Activated CD8-positive, alpha-beta T cell treated with anti-CD3 and anti-CD28 coated beads for 36 hours (primary cell): ENCODE measurements at regions not wholly inside any gene's neighbourhood (a gene's known extent, or its start where the extent isn't known, plus 50 kb on each side); places are given as distances from the start of the nearest gene placed in this dataset.
"Not testable (repeated sequence)": the region's sequence is repeated elsewhere in the genome, so short reads cannot be mapped to it uniquely, and the experiment has no call there.

Source experiments
- ATAC-seq: fragments of 200-7000 bp; cut with Tn5 transposase; one replicate; pipeline ENCODE4 v1.10.0; 2021; ENCODE audit warnings: mild to moderate bottlenecking, moderate library complexity
- CTCF ChIA-PET: fragments of 350-600 bp; sonication (Branson Sonifier 250); formaldehyde crosslinking; loops from one replicate; lab custom pipeline; 2021; ENCODE audit warnings: antibody characterized with exemption; lab: Charles Lee
- POLR2A ChIA-PET: fragments of 350-600 bp; sonication (Branson Sonifier 250); formaldehyde crosslinking; loops from one replicate; lab custom pipeline; 2021; ENCODE audit warnings: antibody characterized with exemption; lab: Charles Lee
- DNase-seq: peaks from one replicate; pipeline ENCODE4 v3.0.0-alpha.2; 2020
- H3K27ac Mint-ChIP-seq: one replicate; pipeline ENCODE4 v1.8.0; 2021; ENCODE audit warnings: mild to moderate bottlenecking, mixed read lengths
- H3K27me3 Mint-ChIP-seq: one replicate; pipeline ENCODE4 v1.8.0; 2021; ENCODE audit warnings: mixed read lengths
- H3K36me3 Mint-ChIP-seq: one replicate; pipeline ENCODE4 v1.8.0; 2021; ENCODE audit warnings: low read depth, mixed read lengths
- H3K4me1 Mint-ChIP-seq: one replicate; pipeline ENCODE4 v1.8.0; 2021; ENCODE audit warnings: low read depth, mixed read lengths
- H3K4me3 Mint-ChIP-seq: one replicate; pipeline ENCODE4 v1.8.0; 2021; ENCODE audit warnings: mild to moderate bottlenecking, moderate library complexity, mixed read lengths
- H3K9me3 Mint-ChIP-seq: one replicate; pipeline ENCODE4 v1.8.0; 2021; ENCODE audit warnings: mixed read lengths
- CTCF ChIP-seq: fragments of 200-600 bp; IDR thresholded peaks from one replicate; pipeline ENCODE4 v1.8.0; 2022; ENCODE audit warnings: antibody characterized with exemption, mild to moderate bottlenecking
- intact Hi-C: fragments of 100-400 bp; cut with micrococcal nuclease; formaldehyde crosslinking; loops from one replicate; pipeline ENCODE4 v1.10.0; 2022

- no peak for TF ChIP-seq CTCF
- Mint-ChIP-seq H3K36me3 (no peaks in the 10 kb centered on the region), H3K9me3 (peaks cover 16% of the 10 kb centered on the region), H3K27ac (no peak overlapping the region), H3K4me3 (no peak overlapping the region), H3K4me1 (no peaks in the 10 kb centered on the region), H3K27me3 (no peaks in the 10 kb centered on the region)
- intact Hi-C loops = no loop called here
- DNase-seq (no peak), ATAC-seq (no peak)
- CTCF ChIA-PET = no interaction called here
- POLR2A ChIA-PET = no interaction called here
Observed at GRCh38 chr11:26878959-26879581, 114.8 kb upstream of the FIBIN start.

DNA sequence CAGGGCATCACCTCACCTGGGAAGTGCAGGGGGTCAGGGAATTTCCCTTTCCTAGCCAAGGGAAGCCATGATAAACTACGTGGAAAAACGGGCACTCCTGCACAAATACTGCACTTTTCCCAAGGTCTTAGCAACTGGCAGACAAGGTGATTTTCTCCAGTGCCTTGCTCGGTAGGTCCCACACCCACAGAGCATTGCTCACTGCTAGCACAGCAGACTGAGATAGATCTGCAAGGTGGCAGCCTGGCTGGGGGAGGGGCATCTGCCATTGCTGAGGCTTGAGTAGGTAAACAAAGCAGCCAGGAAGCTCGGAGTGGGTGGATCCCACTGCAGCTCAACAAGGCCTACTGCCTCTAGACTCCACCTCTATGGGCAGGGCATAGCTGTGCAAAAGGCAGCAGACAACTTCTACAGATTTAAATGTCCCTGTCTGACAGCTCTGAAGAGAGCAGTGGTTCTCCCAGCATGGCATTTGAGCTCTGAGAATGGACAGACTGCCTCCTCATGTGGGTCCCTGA, 111.5 kb upstream of the FIBIN start:
- intact Hi-C loops, H3K4me3 Mint-ChIP-seq, ATAC-seq, H3K27me3 Mint-ChIP-seq, H3K36me3 Mint-ChIP-seq, CTCF ChIA-PET, H3K4me1 Mint-ChIP-seq, DNase-seq, POLR2A ChIA-PET, H3K27ac Mint-ChIP-seq: not testable (repeated sequence)
- H3K9me3 Mint-ChIP-seq = peaks cover 18% of the 10 kb centered on the region

DNA sequence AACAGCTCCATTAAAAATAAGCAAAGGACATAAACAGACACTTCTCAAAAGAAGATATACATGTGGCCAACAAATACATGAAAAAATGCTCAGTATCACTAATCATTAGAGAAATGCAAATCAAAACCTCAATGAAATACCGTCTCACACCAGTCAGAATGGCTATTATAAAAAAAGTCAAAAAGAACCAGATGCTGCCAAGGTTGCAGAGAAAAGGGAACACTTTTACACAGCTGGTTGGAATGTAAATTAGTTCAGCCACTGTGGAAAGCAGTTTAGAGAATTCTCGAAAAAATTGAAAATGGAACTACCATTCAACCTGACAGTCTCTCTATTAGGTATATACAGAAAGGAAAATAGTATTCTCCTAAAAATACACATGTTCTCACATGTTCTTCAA, 102.4 kb upstream of the FIBIN start:
- Mint-ChIP-seq H3K27me3 (no peaks in the 10 kb centered on the region), H3K4me1 (no peaks in the 10 kb centered on the region), H3K27ac (no peak overlapping the region), H3K9me3 (peaks cover 15% of the 10 kb centered on the region), H3K36me3 (no peaks in the 10 kb centered on the region), H3K4me3 (no peak overlapping the region)
- ChIA-PET POLR2A (no interaction called here), CTCF (no interaction called here)
- ATAC-seq = no peak
- no peak for TF ChIP-seq CTCF
- DNase-seq = no peak
- intact Hi-C loops = no loop called here

DNA sequence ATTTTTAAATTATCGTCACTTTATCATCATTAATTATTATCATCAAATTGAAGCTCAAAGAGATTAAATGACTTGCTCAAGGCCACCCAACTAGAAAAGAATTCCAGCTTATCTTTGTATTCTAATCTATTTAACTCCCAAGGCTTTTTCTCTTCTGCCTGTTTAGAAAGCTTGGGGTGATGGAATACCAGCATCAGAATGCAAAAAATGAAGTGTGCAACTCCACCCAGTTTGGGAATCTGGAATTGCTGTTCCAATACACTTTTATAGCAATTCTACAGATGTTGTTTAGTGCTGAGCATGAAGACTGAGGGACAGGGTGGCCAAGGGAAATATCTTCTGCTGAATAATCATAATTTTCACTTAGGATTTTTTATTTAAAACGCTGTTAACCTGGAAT, 97.2 kb upstream of the FIBIN start:
- ChIA-PET CTCF (no interaction called here), POLR2A (no interaction called here)
- Mint-ChIP-seq H3K27me3 (no peaks in the 10 kb centered on the region), H3K27ac (no peak overlapping the region), H3K4me3 (no peak overlapping the region), H3K4me1 (no peaks in the 10 kb centered on the region), H3K36me3 (no peaks in the 10 kb centered on the region), H3K9me3 (peaks cover 10% of the 10 kb centered on the region)
- no peak for DNase-seq
- intact Hi-C loops = no loop called here
- no peak for TF ChIP-seq CTCF
- no peak for ATAC-seq

- DNase-seq (no peak), ATAC-seq (no peak)
- ChIA-PET POLR2A (no interaction called here), CTCF (no interaction called here)
- H3K27ac Mint-ChIP-seq = no peak overlapping the region
- no peak overlapping the region for H3K4me3 Mint-ChIP-seq
- H3K27me3 Mint-ChIP-seq = no peaks in the 10 kb centered on the region
- no peaks in the 10 kb centered on the region for H3K4me1 Mint-ChIP-seq
- no peak for TF ChIP-seq CTCF
- H3K9me3 Mint-ChIP-seq = peaks cover 6% of the 10 kb centered on the region
- H3K36me3 Mint-ChIP-seq = no peaks in the 10 kb centered on the region
- intact Hi-C loops = no loop called here
Observed at GRCh38 chr11:26898799-26899198, 95.1 kb upstream of the FIBIN start.
